HUDEP-2 (cell line): ENCODE measurements at regions not wholly inside any gene's neighbourhood (a gene's known extent, or its start where the extent isn't known, plus 50 kb on each side); places are given as distances from the start of the nearest gene placed in this dataset.

Experiments
- DNase-seq, 76 experiments: peaks; one replicate each; lab custom pipeline; 2025; ENCODE audit not compliant: unreplicated experiment in 76 of 76; lab: John Stamatoyannopoulos, UW

GRCh38 chr3:111244760-111245159 lies 173.1 kb downstream of the NECTIN3 start:
- DNase-seq = no peak

DNA sequence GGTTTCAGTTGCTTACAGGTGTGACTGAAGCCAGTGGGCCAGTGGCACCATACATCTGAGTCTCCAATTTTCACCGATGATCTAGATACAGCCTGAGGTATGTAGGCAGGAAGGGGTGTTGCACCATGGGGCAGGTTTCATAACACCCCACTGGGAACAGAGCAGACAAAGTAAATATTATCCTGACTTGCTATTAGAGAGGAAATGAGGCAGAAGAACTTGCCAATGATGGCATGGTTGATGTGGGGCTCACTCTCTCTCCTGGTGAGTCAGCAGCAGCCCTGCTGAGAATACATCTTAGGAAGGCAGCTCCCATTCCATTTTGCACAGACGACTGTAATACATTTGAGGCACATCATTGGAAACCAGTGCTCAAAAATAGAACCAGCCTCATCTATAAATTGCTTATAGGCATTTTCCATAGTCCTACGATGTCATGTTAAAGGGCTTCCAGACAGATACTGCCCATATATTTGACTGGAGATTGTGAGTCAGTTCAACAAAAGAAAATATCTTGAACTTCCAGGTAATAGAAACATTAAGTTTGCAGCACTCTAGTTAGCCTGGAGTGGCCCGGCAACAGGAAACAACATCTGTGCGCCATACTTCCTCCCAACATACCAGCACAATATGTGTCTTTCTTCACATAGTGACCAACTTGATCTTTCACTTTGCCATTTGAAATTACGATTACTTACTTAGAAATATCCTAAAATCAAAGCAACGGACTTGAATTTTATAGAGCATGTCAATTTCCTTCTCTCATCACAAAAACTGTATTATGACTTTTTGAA lies 175.5 kb downstream of the NECTIN3 start:
- DNase-seq = no peak

DNA sequence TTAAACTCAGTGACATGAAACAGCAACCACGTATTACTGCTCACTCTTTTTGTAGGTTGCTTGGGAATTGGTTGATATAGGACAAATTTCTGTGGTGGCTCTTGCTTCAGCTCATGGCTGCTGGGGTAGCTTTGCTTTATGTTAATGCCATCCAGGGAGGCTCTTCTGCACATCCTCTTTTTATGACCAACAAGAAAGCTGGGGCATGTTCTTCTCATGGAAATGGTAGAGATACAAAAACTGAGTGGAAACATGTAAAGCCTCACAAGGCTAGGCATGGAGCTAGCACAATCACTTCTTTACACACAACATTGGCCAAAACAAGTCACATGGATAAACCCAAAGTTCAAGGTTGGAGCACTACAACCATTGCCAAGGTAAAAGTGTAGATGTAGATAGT lies 176.8 kb downstream of the NECTIN3 start:
- no peak for DNase-seq

- DNase-seq = no peak
Observed at GRCh38 chr3:111249421-111249820, 177.8 kb downstream of the NECTIN3 start.

DNA sequence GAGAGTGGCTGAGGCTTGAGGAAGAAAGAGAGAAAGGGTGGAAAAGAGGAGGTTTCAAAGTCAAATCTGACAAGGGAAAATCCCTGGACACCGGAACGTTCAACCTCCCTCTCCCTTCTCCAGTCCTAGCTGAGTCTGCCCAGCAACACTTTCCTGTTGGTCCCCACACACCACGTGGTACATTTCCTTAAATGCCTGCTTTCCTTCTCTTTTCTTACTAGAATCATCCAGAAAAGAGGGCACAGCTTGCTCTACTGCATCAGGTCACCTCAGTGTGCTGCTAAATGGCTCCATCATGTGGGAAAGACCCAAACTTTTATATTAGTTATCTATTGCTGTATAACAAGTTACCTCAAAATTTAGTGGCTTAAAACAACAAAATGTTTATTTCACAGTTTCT lies 181.2 kb downstream of the NECTIN3 start:
- no peak for DNase-seq

GRCh38 chr3:111253733-111254132 lies 182.1 kb downstream of the NECTIN3 start:
- DNase-seq = no peak

DNA sequence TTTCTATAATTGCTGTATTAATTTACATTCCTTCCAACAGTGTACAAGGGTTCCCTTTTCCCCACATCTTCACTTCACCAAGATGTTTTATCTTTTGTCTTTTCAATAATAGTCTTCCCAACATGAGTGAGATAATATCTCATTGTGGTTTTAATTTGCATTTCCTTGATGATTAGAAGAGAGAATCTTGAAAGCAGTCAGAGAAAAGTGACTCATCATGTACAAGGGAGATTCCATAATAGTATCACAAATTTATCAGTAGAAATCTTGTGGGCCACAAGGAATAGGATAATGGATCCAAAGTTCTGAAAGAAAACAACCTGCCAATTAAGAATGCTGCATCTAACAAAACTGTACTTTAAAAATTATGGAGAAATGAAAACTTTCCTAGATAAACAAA lies 189.3 kb downstream of the NECTIN3 start:
- DNase-seq = no peak

DNA sequence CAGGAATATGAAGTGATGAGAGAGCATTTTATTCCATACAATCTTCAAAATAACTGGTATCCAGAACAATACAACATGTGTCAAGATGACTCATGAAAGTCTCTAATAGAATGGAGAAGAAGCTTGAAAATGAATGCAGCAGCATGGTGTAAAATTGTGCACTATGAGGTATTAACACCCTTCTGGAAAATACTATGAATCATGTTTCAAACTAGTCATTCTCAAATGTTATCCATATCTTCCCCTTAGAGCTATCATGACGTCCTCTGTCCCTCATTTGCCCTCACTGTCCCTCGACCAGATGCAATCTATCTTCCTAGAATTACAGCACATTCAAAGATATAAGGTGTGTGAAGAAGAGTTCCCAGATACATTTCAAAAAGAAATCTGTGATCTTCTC lies 198.2 kb downstream of the NECTIN3 start:
- no peak for DNase-seq

DNA sequence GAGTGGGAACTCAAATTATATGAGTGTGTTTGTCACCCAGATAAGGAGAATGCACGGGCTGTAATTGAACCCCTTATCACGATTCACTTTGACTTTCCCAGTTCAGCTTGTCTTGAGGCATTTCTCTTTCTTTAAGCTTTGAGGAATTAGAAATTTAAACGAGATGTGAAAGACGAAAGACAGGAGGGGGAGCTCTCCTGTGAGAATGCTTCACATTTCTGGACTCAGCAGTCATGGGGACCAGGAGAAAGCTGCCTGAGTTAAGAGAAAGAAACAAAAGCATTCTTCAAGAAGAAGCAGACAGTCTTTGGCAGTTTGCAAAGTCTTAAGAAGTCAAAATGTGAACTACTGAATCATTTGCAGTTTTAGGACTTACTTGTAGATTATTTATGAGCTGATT lies 205.6 kb downstream of the NECTIN3 start:
- no peak for DNase-seq

- DNase-seq = no peak
Observed at GRCh38 chr3:111278959-111279358, 207.3 kb downstream of the NECTIN3 start.

DNA sequence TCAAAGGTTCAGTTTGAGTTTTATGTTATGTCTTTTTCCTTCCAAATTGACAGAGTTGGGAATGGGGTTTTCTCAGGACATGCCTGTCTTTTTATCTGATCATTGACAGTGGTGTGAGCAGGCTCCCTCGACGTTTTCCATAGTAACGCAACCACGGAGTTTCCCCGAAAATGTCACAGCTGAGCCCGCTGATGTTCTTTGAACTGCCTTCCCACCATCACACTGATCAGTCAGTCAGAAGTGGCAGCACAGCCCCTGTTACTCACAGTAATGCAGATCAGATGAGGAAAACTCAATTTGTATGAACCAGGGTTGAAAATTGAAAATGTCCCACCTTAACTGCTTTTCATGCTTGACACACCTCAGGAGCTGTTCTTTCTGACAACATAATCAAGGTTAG lies 210.4 kb downstream of the NECTIN3 start:
- no peak for DNase-seq

DNA sequence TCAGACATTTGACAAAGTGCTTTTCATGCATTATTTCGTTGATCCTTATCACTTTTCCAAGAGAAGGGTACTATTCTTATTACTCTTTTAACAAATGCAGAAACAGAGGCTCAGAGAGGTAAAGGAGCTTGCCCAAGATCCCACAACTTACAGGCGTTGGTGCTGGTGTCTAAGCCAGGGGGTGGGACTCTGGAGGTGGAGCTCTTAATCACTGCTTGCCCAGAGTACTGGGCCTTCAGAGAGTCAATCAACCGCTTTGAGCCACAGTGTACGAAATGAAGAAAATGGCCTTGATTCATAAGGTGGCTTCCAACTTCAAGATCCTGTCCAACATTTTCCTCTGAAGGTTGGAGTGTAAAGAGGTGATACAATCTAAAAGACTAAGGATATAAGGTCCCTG lies 211.5 kb downstream of the NECTIN3 start:
- no peak for DNase-seq

GRCh38 chr3:111284503-111285183 lies 213.0 kb downstream of the NECTIN3 start:
- DNase-seq = no peak

DNA sequence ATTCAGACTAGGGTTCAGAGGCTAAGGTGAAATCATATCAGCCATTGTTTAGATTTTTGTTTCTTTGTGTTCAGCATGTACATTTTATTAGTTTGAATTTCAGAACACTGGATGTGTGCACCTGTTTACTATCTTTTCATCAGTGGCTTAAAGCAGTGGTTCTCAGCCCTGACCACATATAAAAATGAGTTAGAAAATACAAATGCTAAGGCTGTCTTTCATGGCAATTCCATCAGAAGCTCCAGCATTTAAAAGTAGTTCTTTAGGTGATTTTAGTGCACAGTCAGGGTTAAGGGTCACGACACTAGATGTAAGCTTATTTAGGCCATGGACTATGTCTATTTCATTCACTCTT lies 213.5 kb downstream of the NECTIN3 start:
- no peak for DNase-seq

DNA sequence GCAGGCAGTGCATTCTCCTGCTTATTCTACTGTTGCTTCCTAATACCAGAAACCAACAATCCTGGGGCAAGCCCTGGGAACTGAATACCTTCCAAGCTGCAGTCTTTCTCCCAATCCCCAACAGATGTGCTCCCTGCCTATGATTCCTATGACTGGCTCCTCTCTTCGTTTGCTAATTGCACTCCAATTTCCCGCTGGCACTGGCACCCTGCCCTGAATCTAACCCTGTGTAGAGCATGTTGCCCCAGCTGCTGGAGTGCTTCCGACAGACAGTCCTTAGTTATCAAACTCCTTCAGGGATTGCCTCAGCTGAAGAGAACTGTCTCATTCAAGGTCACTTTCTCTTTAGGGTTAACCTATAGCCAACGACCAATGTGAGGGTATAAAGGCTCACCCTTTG lies 214.1 kb downstream of the NECTIN3 start:
- DNase-seq = no peak

DNA sequence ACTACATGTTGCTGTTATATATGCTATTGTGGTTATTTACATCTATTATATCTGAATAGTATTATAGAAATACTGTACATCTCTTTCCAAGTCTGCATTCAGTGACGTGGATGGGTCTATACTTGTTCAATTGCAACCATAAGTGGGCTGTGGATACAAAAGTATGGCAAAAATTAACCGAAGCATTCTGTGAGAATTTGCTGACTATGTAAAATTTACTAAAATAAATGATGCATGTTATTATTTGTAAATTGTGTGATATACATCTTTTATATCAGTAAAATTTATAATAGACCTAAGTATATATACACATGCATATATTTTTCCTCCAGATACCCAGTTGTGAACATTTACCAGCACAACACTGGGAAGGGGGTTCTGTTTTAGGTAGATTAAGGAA lies 215.1 kb downstream of the NECTIN3 start:
- no peak for DNase-seq

GRCh38 chr3:111292117-111292516 lies 220.5 kb downstream of the NECTIN3 start:
- no peak for DNase-seq

- no peak for DNase-seq
Observed at GRCh38 chr3:111299192-111299615, 227.6 kb downstream of the NECTIN3 start.

- no peak for DNase-seq
Observed at GRCh38 chr3:111301238-111301798, 229.7 kb downstream of the NECTIN3 start.

GRCh38 chr3:111302063-111302462 lies 230.4 kb downstream of the NECTIN3 start:
- no peak for DNase-seq

GRCh38 chr3:111303760-111304159 lies 232.1 kb downstream of the NECTIN3 start:
- no peak for DNase-seq

DNA sequence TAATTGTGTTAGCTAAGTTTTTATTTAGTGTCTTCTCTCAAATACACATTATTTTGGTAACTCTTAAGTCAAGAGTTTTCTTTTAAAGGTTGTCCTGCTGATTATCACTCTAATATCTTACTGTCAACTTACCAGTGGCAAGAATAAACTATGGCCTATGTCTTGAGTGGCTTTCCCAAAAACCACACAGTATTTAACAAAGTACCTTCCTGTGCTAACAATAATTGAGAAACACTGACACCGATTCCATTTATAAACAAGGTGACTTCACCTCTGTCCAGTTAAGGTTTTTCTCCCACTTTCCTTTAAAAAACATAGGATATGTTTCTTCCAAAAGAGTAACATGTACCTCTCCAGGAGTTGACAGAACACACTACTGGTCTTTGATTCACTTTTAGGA lies 234.3 kb upstream of the CD96 start:
- no peak for DNase-seq
